ENCODE measurements at regions not wholly inside any gene's neighbourhood (a gene's known extent, or its start where the extent isn't known, plus 50 kb on each side); places are given as distances from the start of the nearest gene placed in this dataset.

DNA sequence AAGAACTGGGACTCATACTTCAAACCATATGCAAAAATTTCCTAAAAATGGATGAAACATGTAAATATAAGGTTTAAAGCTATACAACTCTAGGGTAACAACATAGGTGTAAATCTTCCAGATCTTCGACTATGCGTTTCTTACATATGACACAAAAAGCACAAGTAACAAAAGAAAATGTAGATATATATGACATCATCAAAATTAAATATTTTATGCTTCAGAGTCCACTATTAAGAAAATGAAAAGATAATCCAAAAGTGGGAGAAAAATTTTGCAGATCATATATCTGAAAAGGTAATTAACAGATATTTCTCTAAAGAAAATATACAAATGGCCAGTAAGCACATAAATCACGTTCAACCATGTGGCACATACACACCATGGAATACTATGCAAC is 164.2 kb upstream of the ACTRT1 start:
- no peak for DNase-seq

DNA sequence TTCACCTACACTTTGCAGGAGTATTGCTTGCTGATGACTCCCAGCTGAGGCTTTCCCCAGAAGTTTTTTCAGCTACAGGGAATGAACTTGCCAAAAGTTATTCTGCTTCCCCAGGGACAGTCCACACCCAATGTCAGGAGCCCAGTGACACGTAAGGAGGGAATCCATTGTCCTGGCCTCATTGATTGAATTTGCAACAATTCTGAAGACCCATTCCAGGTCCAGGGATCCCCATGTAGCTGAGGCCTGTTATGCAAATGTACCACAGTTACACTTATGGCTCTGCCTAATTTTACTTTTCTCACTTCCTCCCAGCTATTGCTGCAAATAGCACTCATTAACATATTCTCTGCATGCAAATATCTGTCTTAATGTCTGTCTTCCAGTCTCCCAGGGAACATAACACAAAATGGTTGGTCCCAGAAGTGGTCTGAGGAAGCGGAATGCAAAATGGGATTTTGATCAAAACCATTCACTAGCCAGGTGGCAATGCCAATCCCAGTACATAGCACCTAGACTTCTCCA is 113.7 kb upstream of the ACTRT1 start:
- no peak for DNase-seq

DNA sequence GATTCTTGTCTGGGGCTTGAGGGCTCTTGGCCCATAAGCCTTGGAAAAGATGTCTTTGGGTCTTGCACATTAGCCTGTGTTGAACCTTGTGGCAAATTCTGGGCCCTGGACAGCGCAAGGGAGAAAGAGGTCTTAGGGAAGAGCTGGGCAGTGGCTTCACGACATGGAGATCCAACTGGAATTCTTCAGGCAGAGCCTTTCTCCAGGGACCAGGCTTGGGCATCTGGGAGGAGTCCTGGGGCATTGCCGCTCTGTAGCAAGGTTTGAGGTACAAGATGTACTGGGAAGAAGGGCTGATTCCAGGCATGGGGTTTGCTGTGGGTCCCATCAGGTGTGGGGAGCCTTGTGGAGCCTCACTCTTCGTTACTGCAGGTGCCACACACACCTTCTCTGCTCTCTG is 104.0 kb upstream of the ACTRT1 start:
- no peak for DNase-seq

DNA sequence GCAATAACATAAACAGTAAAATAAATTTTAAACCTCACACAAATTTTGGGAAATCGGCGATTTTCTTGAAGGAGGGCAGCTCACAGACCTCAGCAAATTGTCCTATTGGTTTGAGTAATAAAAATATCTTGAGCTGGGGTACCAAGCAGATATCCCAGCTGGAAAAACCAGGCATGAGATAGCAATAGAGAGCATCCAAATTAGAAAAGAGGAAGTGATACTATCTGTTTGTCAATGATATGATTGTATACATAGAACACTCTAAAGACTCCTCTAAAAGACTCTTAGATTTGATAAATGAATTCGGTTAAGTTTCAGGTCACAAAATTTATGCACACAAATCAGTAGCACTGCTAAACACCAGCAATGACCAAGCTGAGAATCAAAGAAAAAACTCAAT is 90.5 kb upstream of the ACTRT1 start:
- no peak for DNase-seq

DNA sequence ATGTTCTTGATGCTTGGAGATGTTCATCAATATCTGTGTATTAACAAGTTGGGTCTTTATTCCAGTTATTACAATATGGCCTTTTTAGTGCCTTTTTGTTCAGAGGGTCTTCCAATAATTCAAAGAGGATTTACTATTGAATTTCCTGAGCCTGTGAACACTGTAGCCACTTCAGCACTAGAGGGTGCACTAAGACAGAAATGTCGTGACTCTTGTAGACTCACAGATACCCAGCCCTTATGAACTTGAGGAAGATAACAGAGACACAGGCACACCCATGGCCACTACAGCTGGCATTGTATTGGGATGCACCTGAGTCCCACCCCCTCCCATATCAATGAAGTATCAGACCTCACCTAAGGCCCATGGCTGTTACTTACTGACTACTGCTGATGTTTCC is 54.4 kb upstream of the ACTRT1 start:
- DNase-seq = no peak

DNA sequence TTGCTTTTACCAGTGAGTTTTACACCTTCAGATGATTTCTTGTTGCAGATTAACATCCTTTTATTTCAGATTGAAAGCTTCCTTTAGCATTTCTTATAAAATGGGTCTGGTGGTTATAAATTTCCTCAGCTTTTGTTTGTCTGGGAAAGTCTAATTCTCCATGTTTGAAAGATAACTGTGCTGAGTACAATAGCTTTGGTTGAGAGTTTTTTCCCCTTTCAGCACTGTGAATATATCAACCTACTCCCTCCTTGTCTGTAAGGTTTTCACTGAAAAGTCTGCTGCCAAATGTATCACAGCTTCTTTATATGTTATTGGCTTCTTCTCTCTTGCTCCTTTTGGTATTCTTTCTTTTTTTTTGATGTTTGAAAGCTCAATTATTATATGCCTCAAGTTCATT is 53.5 kb upstream of the ACTRT1 start:
- no peak for DNase-seq
